K562 (cell line): ENCODE measurements at regions not wholly inside any gene's neighbourhood (a gene's known extent, or its start where the extent isn't known, plus 50 kb on each side); places are given as distances from the start of the nearest gene placed in this dataset.

Experiments
- ATAC-seq: fragments of 200-7000 bp; cut with Tn5 transposase; 3 replicates; pipeline ENCODE4 v1.9.1; 2020; ENCODE audit warnings: moderate library complexity
- BruUV-seq: library from RNA; stranded (reverse); fragments of 400-500 nt; replicated peaks from 2 replicates; lab custom pipeline; 2021; lab: Mats Ljungman, UMichigan
- CTCF ChIA-PET: fragments of 300-600 bp; formaldehyde crosslinking; extraction: SDS; loops from one replicate; lab custom pipeline; 2021; ENCODE audit warnings: low intra/inter-chr PET ratio; lab: Yijun Ruan, JAX
- POLR2A ChIA-PET: fragments of 300-600, 350-650 bp; sonication (Branson Sonifier 250); formaldehyde crosslinking; extraction: SDS; loops from one replicate; lab custom pipeline; 2021; ENCODE audit warnings: antibody characterized with exemption, inconsistent platforms; lab: Yijun Ruan, JAX
- DNase-seq, 4 experiments: peaks; one replicate each; pipeline versions ENCODE4 v3.0.0 to v3.0.0-alpha.2; 2011 to 2018; ENCODE audit warnings: low spot score in 3 of 4, mixed read lengths in 3 of 4; ENCODE audit errors: extremely low read depth in 1 of 4
- FAIRE-seq: peaks from 2 replicates; lab custom pipeline; 2011; peaks lifted over from hg19 to GRCh38; lab: Jason Lieb, UNC
- H2AFZ ChIP-seq: 2 replicates; pipeline ENCODE4 v1.6.0; 2011; ENCODE audit warnings: low read depth, low read length, control low read depth, inconsistent platforms
- H3K27ac ChIP-seq: fragments of 200-600 bp; 3 replicates; pipeline ENCODE4 v1.8.0; 2011; ENCODE audit warnings: low read depth, mild to moderate bottlenecking, control low read depth, inconsistent platforms, low read length, moderate library complexity, mixed read lengths; ENCODE audit errors: extremely low read depth
- H3K27me3 ChIP-seq, 2 experiments: fragments of 300-600 bp in 1 of 2; 2 replicates in 1 of 2; 3 replicates in 1 of 2; pipeline versions ENCODE4 v1.6.0 to v1.8.0; 2011; ENCODE audit warnings: inconsistent platforms in 2 of 2, low read length in 2 of 2, mild to moderate bottlenecking in 1 of 2, mixed read lengths in 1 of 2, moderate library complexity in 1 of 2; ENCODE audit not compliant: control insufficient read depth in 2 of 2, insufficient read depth in 2 of 2
- H3K36me3 ChIP-seq: fragments of 300-600 bp; 3 replicates; pipeline ENCODE4 v1.8.0; 2011; ENCODE audit warnings: mild to moderate bottlenecking, low read length, inconsistent platforms; ENCODE audit not compliant: control insufficient read depth, insufficient read depth
- H3K4me1 ChIP-seq, 2 experiments: fragments of 200-600 bp in 1 of 2; replicated peaks in 1 of 2; 2 replicates in 1 of 2; 3 replicates in 1 of 2; pipeline versions ENCODE4 v1.5.1 to v1.8.0; 2011; ENCODE audit warnings: inconsistent platforms in 2 of 2, low read length in 2 of 2, mild to moderate bottlenecking in 1 of 2, mixed read lengths in 1 of 2, moderate library complexity in 1 of 2; ENCODE audit not compliant: control insufficient read depth in 2 of 2, insufficient read depth in 2 of 2
- H3K4me2 ChIP-seq: 2 replicates; pipeline ENCODE4 v1.6.1; 2011; ENCODE audit warnings: low read length, control low read depth, inconsistent platforms, mixed read lengths; ENCODE audit not compliant: insufficient read depth
- H3K4me3 ChIP-seq: fragments of 200-600 bp; sonication (generic), shearing (Covaris generic); 2 replicates; pipeline ENCODE4 v1.5.1; 2016; ENCODE audit warnings: control low read depth, inconsistent platforms
- H3K79me2 ChIP-seq: fragments of 200-600 bp; 3 replicates; pipeline ENCODE4 v1.8.0; 2011; ENCODE audit warnings: low read length, inconsistent platforms; ENCODE audit not compliant: control insufficient read depth, insufficient read depth
- H3K9ac ChIP-seq, 2 experiments: 2 replicates each; pipeline versions ENCODE4 v1.6.0 to v1.6.1; 2011; ENCODE audit warnings: low read depth in 2 of 2, low read length in 2 of 2, control low read depth in 1 of 2, inconsistent platforms in 1 of 2, mild to moderate bottlenecking in 1 of 2, mixed read lengths in 1 of 2; ENCODE audit not compliant: insufficient read depth in 1 of 2
- H3K9me1 ChIP-seq: one replicate; pipeline ENCODE4 v1.6.0; 2011; ENCODE audit warnings: inconsistent platforms, mild to moderate bottlenecking, low read length, moderate library complexity; ENCODE audit not compliant: control insufficient read depth, insufficient read depth
- H3K9me3 ChIP-seq: replicated peaks from 2 replicates; pipeline ENCODE4 v1.5.1; 2011; ENCODE audit warnings: low read depth, low read length, inconsistent platforms; ENCODE audit not compliant: control insufficient read depth, insufficient read depth
- H4K20me1 ChIP-seq: replicated peaks from 2 replicates; pipeline ENCODE4 v1.6.1; 2011; ENCODE audit warnings: low read length, inconsistent platforms, mixed read lengths; ENCODE audit not compliant: control insufficient read depth, insufficient read depth
- AFF1 ChIP-seq, 2 experiments: fragments of 450-650 bp; IDR thresholded peaks; 2 replicates each; pipeline ENCODE4 v1.6.1; 2018; ENCODE audit warnings: mild to moderate bottlenecking in 2 of 2, low read depth in 1 of 2; ENCODE audit not compliant: partially characterized antibody in 2 of 2
- ATF3 ChIP-seq, 2 experiments: fragments of 450-650 bp in 1 of 2; sonication (generic) in 1 of 2; formaldehyde crosslinking in 1 of 2; IDR thresholded peaks in 1 of 2; conservative IDR thresholded peaks in 1 of 2; 2 replicates each; pipeline versions ENCODE4 v1.6.1 to v1.8.1; 2016 to 2023; ENCODE audit warnings: mild to moderate bottlenecking in 2 of 2, moderate library complexity in 2 of 2, inconsistent platforms in 1 of 2, missing genetic modification reagents in 1 of 2
- CBX2 ChIP-seq: fragments of 200-600 bp; sonication (generic); IDR thresholded peaks from one replicate; pipeline ENCODE4 v1.6.1; 2012; ENCODE audit warnings: mild to moderate bottlenecking, low read length, inconsistent platforms; ENCODE audit not compliant: insufficient read depth, poor library complexity, severe bottlenecking
- ETV6 ChIP-seq, 3 experiments: fragments of 150-350 bp in 1 of 3; sonication (generic) in 1 of 3; formaldehyde crosslinking in 1 of 3; IDR thresholded peaks; 2 replicates each; pipeline versions ENCODE4 v1.6.1 to v1.8.0; 2014 to 2022; ENCODE audit warnings: borderline replicate concordance in 2 of 3, low read depth in 2 of 3, antibody characterized with exemption in 1 of 3, low read length in 1 of 3, mild to moderate bottlenecking in 1 of 3, missing genetic modification reagents in 1 of 3
- FOS ChIP-seq: IDR thresholded peaks from 3 replicates; pipeline ENCODE4 v1.6.1; 2011; ENCODE audit not compliant: insufficient read length; ENCODE audit errors: extremely low read depth
- POLR2H ChIP-seq: IDR thresholded peaks from 2 replicates; pipeline ENCODE4 v1.6.1; 2016; ENCODE audit warnings: missing genetic modification characterization, low read depth, mild to moderate bottlenecking, control low read depth, missing compliant biosample characterization, moderate library complexity
- PRPF4 ChIP-seq: fragments of 200-400 bp; formaldehyde crosslinking; IDR thresholded peaks from one replicate; pipeline ENCODE4 v1.6.1; 2017; ENCODE audit warnings: low read length, low read depth, mild to moderate bottlenecking; ENCODE audit not compliant: insufficient read depth, poor library complexity, severe bottlenecking
- PYGO2 ChIP-seq: fragments of 450-650 bp; IDR thresholded peaks from 2 replicates; pipeline ENCODE4 v1.6.1; 2016; ENCODE audit warnings: mild to moderate bottlenecking, missing genetic modification characterization, moderate library complexity, missing compliant biosample characterization
- SNIP1 ChIP-seq: fragments of 450-650 bp; IDR thresholded peaks from 2 replicates; pipeline ENCODE4 v1.7.1; 2017; ENCODE audit warnings: low read depth, mild to moderate bottlenecking
- TAF15 ChIP-seq: fragments of 200-400 bp; formaldehyde crosslinking; IDR thresholded peaks from 2 replicates; pipeline ENCODE4 v1.6.1; 2017; ENCODE audit warnings: mild to moderate bottlenecking, low read depth, low read length, moderate library complexity
- U2AF1 ChIP-seq: fragments of 200-400 bp; formaldehyde crosslinking; optimal IDR thresholded peaks from 2 replicates; pipeline ENCODE3; 2017; ENCODE audit warnings: mild to moderate bottlenecking, low read depth, low read length, moderate library complexity
- WHSC1 ChIP-seq: IDR thresholded peaks from one replicate; pipeline ENCODE4 v1.6.1; 2012; ENCODE audit warnings: low read length, control low read depth, inconsistent platforms
- ZNF124 ChIP-seq: sonication (generic); formaldehyde crosslinking; IDR thresholded peaks from 2 replicates; pipeline ENCODE4 v1.8.1; 2022; ENCODE audit warnings: missing genetic modification reagents
- ZNF263 ChIP-seq: sonication (generic); formaldehyde crosslinking; IDR thresholded peaks from 2 replicates; pipeline ENCODE4 v1.8.0; 2022; ENCODE audit warnings: mild to moderate bottlenecking, missing genetic modification reagents, borderline replicate concordance
- WGBS: fragments of 100-300 bp; shearing (Covaris generic); methylation state at CpG from one replicate; pipeline ENCODE4 v1.1.6; 2016; ENCODE audit warnings: low coverage, mixed read lengths; ENCODE audit not compliant: insufficient coverage; ENCODE audit errors: missing lambda C conversion rate; 5-methylcytosine and 5-hydroxymethylcytosine counted together
- in situ Hi-C: fragments of 300-500 bp; cut with MboI; formaldehyde crosslinking; loops from 4 replicates; pipeline ENCODE4 v1.15.0; 2018; ENCODE audit warnings: inconsistent platforms, mixed read lengths
- intact Hi-C: fragments of 100-400 bp; cut with micrococcal nuclease; formaldehyde crosslinking; loops from 2 replicates; pipeline ENCODE4 v1.14.2; 2022
- TF ChIP-seq, protein P1 (sequence below): sonication (generic); formaldehyde crosslinking; IDR thresholded peaks from 2 replicates; pipeline ENCODE4 v1.8.0; 2022; ENCODE audit warnings: missing genetic modification reagents, mild to moderate bottlenecking, moderate library complexity, borderline replicate concordance

DNA sequence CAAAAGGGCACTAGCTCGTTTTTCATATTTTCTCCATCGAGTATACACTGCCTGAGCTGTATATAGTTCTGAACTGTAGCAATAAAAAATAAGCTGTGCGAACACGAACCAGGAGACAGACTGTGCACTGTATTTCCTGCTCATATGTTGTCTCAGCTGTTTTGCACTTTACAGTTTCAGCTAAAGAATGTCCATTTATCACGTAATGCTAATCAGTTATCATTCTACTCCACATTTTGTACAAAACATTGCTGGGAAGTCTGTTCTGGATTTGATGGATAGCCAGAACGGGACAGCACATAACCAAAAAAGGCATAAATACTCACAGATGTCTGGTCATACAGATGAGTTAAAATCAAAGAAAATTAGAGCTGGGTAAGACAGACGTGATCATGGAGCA is 315.5 kb upstream of the ADGRL3 start (continued):
- TF ChIP-seq, protein P1, sequence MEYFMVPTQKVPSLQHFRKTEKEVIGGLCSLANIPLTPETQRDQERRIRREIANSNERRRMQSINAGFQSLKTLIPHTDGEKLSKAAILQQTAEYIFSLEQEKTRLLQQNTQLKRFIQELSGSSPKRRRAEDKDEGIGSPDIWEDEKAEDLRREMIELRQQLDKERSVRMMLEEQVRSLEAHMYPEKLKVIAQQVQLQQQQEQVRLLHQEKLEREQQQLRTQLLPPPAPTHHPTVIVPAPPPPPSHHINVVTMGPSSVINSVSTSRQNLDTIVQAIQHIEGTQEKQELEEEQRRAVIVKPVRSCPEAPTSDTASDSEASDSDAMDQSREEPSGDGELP (CRISPR knock-in tag): no peak
- TF ChIP-seq FOS: no peak
- TF ChIP-seq U2AF1: no peak
- TF ChIP-seq CBX2: no peak

DNA sequence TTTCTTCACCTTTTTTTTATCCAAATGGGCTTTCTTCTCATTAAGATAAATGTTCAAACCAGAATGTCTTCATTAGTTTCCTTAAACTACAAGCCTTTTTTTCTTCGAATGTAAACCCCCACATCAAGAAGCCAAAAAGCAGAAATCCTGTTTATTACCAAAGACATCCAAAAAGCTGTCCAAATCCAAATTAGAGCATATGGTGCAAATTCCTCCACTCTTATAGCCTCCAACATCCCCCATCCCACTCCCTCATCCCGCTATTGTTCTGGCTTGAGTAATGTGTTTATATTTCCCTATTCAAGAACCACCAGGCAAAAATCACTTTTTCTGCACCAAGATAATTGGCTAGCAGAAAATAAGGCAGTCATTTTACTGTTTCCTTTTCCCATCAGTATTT is 315.1 kb upstream of the ADGRL3 start:
- no peak overlapping the region for H3K4me2 ChIP-seq
- no peak overlapping the region for H3K9ac ChIP-seq
- CTCF ChIA-PET: no interaction called here
- H3K79me2 ChIP-seq: no peaks in the 10 kb centered on the region
- intact Hi-C loops (no loop called here), in situ Hi-C loops (no loop called here)
- H3K9me1 ChIP-seq: no peaks in the 10 kb centered on the region
- no peaks in the 10 kb centered on the region for H3K27me3 ChIP-seq
- H3K4me3 ChIP-seq: no peak overlapping the region
- H3K27ac ChIP-seq: no peak overlapping the region
- no peak for FAIRE-seq
- no peak for DNase-seq
- no peaks in the 10 kb centered on the region for H3K9me3 ChIP-seq
- POLR2A ChIA-PET: no interaction called here
- H3K36me3 ChIP-seq: no peaks in the 10 kb centered on the region
- no peak for ATAC-seq
- 0% methylated on average over 2 of the region's 2 CpGs for WGBS
- no peaks in the 10 kb centered on the region for H4K20me1 ChIP-seq
- no peaks in the 10 kb centered on the region for H3K4me1 ChIP-seq
- no peak overlapping the region for H2AFZ ChIP-seq
- no TSS peak for BruUV-seq
- TF ChIP-seq ETV6 (IDR thresholded peaks at IDR 0.05; ENCODE audit: borderline replicate concordance in 1 of 2, low read depth in 2 of 2, low read length in 1 of 2) (no peak), ETV6 (CRISPR knock-in tag; IDR thresholded peaks at IDR 0.05; ENCODE audit: borderline replicate concordance) (no peak), WHSC1 (no peak), PRPF4 (no peak), ZNF124 (CRISPR knock-in tag) (no peak), SNIP1 (no peak), TAF15 (no peak), PYGO2 (tag) (no peak), AFF1 (IDR thresholded peaks at IDR 0.05; ENCODE audit: low read depth in 1 of 2, partially characterized antibody in 2 of 2) (no peak), ZNF263 (CRISPR knock-in tag) (no peak), ATF3 (IDR thresholded peaks at IDR 0.05) (no peak), ATF3 (CRISPR knock-in tag; conservative IDR thresholded peaks at IDR 0.05) (no peak), POLR2H (tag) (no peak)
